GM23338 (cell line): ENCODE measurements at regions not wholly inside any gene's neighbourhood (a gene's known extent, or its start where the extent isn't known, plus 50 kb on each side); places are given as distances from the start of the nearest gene placed in this dataset.

Experiments used
- ATAC-seq: fragments of 200-7000 bp; cut with Tn5 transposase; 3 replicates; pipeline ENCODE4 v1.9.1; 2020
- DNase-seq: peaks from one replicate; pipeline ENCODE4 v3.0.0-alpha.2; 2015; ENCODE audit warnings: low spot score
- H2AFZ ChIP-seq: fragments of 200-600 bp; sonication (generic); 2 replicates; pipeline ENCODE4 v1.8.0; 2016; ENCODE audit warnings: antibody characterized with exemption, mild to moderate bottlenecking, moderate library complexity
- H3F3A ChIP-seq: fragments of 200-600 bp; sonication (generic); replicated peaks from 2 replicates; pipeline ENCODE4 v1.8.0; 2017; ENCODE audit warnings: antibody characterized with exemption, mixed run types, low read depth
- H3K27ac ChIP-seq: fragments of 200-600 bp; sonication (generic); 2 replicates; pipeline ENCODE4 v1.6.1; 2016; ENCODE audit warnings: low read depth
- H3K27me3 ChIP-seq: fragments of 200-600 bp; sonication (generic); 2 replicates; pipeline ENCODE4 v1.8.0; 2016; ENCODE audit warnings: mild to moderate bottlenecking, mixed run types, moderate library complexity; ENCODE audit not compliant: insufficient read depth
- H3K36me3 ChIP-seq: fragments of 200-600 bp; sonication (generic); 2 replicates; pipeline ENCODE4 v1.8.0; 2016; ENCODE audit warnings: mild to moderate bottlenecking; ENCODE audit not compliant: insufficient read depth
- H3K4me1 ChIP-seq: fragments of 200-600 bp; sonication (generic); 2 replicates; pipeline ENCODE4 v1.8.0; 2016; ENCODE audit warnings: mild to moderate bottlenecking, moderate library complexity; ENCODE audit not compliant: insufficient read depth
- H3K4me2 ChIP-seq: fragments of 200-600 bp; sonication (generic); 2 replicates; pipeline ENCODE4 v1.7.1; 2017; ENCODE audit warnings: mixed run types
- H3K4me3 ChIP-seq: fragments of 200-600 bp; sonication (generic); 2 replicates; pipeline ENCODE4 v1.6.1; 2016; ENCODE audit warnings: mixed run types
- H3K79me2 ChIP-seq: fragments of 200-600 bp; sonication (generic); replicated peaks from 2 replicates; pipeline ENCODE4 v1.8.0; 2017; ENCODE audit warnings: mild to moderate bottlenecking; ENCODE audit not compliant: insufficient read depth
- H3K9me2 ChIP-seq: fragments of 200-600 bp; sonication (generic); 2 replicates; pipeline ENCODE4 v1.8.0; 2017; ENCODE audit not compliant: insufficient read depth
- H4K20me1 ChIP-seq: fragments of 200-600 bp; sonication (generic); replicated peaks from 2 replicates; pipeline ENCODE4 v1.8.0; 2017; ENCODE audit warnings: mild to moderate bottlenecking; ENCODE audit not compliant: insufficient read depth
- H3K27ac Mint-ChIP-seq: 2 replicates; pipeline ENCODE4 v1.8.0; 2020; ENCODE audit warnings: inconsistent platforms, mild to moderate bottlenecking, moderate library complexity, mixed read lengths
- H3K27me3 Mint-ChIP-seq: 3 replicates; pipeline ENCODE4 v1.8.0; 2022; ENCODE audit warnings: low read depth, mild to moderate bottlenecking, moderate library complexity, mixed read lengths, inconsistent platforms; ENCODE audit not compliant: insufficient read depth, poor library complexity
- H3K36me3 Mint-ChIP-seq: 3 replicates; pipeline ENCODE4 v1.8.0; 2021; ENCODE audit warnings: low read depth, mild to moderate bottlenecking, inconsistent platforms, moderate library complexity, mixed read lengths
- H3K4me1 Mint-ChIP-seq: 3 replicates; pipeline ENCODE4 v1.8.0; 2020; ENCODE audit warnings: mild to moderate bottlenecking, inconsistent platforms, mixed read lengths
- H3K4me3 Mint-ChIP-seq: 3 replicates; pipeline ENCODE4 v1.8.0; 2021; ENCODE audit warnings: moderate library complexity, mild to moderate bottlenecking, inconsistent platforms, mixed read lengths
- H3K9me3 Mint-ChIP-seq: 3 replicates; pipeline ENCODE4 v1.8.0; 2020; ENCODE audit warnings: moderate library complexity, mild to moderate bottlenecking, inconsistent platforms, mixed read lengths
- CREB1 ChIP-seq: fragments of 250-450 bp; sonication (Bioruptor Pico); IDR thresholded peaks from 2 replicates; pipeline ENCODE4 v1.5.0; 2020; ENCODE audit warnings: low read depth, mild to moderate bottlenecking, moderate library complexity
- CTCF ChIP-seq, 2 experiments: fragments of 200-600 bp in 1 of 2; sonication (generic) in 1 of 2; conservative IDR thresholded peaks; 2 replicates each; pipeline versions ENCODE4 v1.5.1 to v1.6.1; 2016 to 2017; ENCODE audit warnings: antibody characterized with exemption in 2 of 2, low read depth in 2 of 2, mild to moderate bottlenecking in 2 of 2, moderate library complexity in 1 of 2
- ETS1 ChIP-seq: IDR thresholded peaks from 2 replicates; pipeline ENCODE4 v1.6.1; 2016; ENCODE audit warnings: antibody characterized with exemption
- EZH2 ChIP-seq: fragments of 200-600 bp; sonication (generic); IDR thresholded peaks from one replicate; pipeline ENCODE4 v1.8.0; 2017; ENCODE audit warnings: antibody characterized with exemption, mild to moderate bottlenecking, low read depth; ENCODE audit not compliant: unreplicated experiment
- EZH2phosphoT487 ChIP-seq: fragments of 200-600 bp; sonication (generic); IDR thresholded peaks from one replicate; pipeline ENCODE4 v1.8.1; 2018; ENCODE audit warnings: antibody characterized with exemption; ENCODE audit not compliant: unreplicated experiment
- JUNB ChIP-seq: IDR thresholded peaks from one replicate; pipeline ENCODE4 v1.6.1; 2016; ENCODE audit warnings: antibody characterized with exemption; ENCODE audit not compliant: unreplicated experiment
- NANOG ChIP-seq: IDR thresholded peaks from 2 replicates; pipeline ENCODE4 v1.6.1; 2016; ENCODE audit warnings: antibody characterized with exemption, borderline replicate concordance
- POLR2AphosphoS5 ChIP-seq: IDR thresholded peaks from 2 replicates; pipeline ENCODE4 v1.6.1; 2016; ENCODE audit warnings: antibody characterized with exemption, low read depth
- REST ChIP-seq: IDR thresholded peaks from one replicate; pipeline ENCODE4 v1.6.1; 2018; ENCODE audit warnings: antibody characterized with exemption; ENCODE audit not compliant: unreplicated experiment
- STAT1 ChIP-seq: IDR thresholded peaks from one replicate; pipeline ENCODE4 v1.6.1; 2016; ENCODE audit warnings: antibody characterized with exemption; ENCODE audit not compliant: unreplicated experiment
- ZNF114 ChIP-seq: fragments of 250-450 bp; sonication (Bioruptor Pico); IDR thresholded peaks from 2 replicates; pipeline ENCODE4 v1.5.0; 2020; ENCODE audit warnings: mild to moderate bottlenecking, moderate library complexity
- ZNF331 ChIP-seq: fragments of 250-450 bp; sonication (Bioruptor Pico); IDR thresholded peaks from 2 replicates; pipeline ENCODE4 v1.5.0; 2020; ENCODE audit warnings: low read depth, mild to moderate bottlenecking, moderate library complexity
- ZNF462 ChIP-seq: fragments of 250-450 bp; sonication (Bioruptor Pico); IDR thresholded peaks from 2 replicates; pipeline ENCODE4 v1.5.0; 2020; ENCODE audit warnings: mild to moderate bottlenecking, moderate library complexity

- H3K4me1 ChIP-seq: no peaks in the 10 kb centered on the region
- no peaks in the 10 kb centered on the region for H3K36me3 ChIP-seq
- Mint-ChIP-seq H3K9me3 (peaks cover 15% of the 10 kb centered on the region), H3K27me3 (peaks cover 2% of the 10 kb centered on the region), H3K4me1 (no peaks in the 10 kb centered on the region), H3K27ac (no peak overlapping the region), H3K36me3 (peaks cover 13% of the 10 kb centered on the region; the same call in 2 of the 3 replicates), H3K4me3 (no peak overlapping the region)
- H3K4me3 ChIP-seq: no peak overlapping the region
- no peaks in the 10 kb centered on the region for H3K9me2 ChIP-seq
- TF ChIP-seq ZNF114: no peak
- TF ChIP-seq CTCF (conservative IDR thresholded peaks at IDR 0.05; ENCODE audit: low read depth in 2 of 2): no peak
- no peak for TF ChIP-seq POLR2AphosphoS5
- TF ChIP-seq STAT1: no peak
- TF ChIP-seq NANOG: no peak
- TF ChIP-seq ZNF331 (CRISPR knock-in tag): no peak
- TF ChIP-seq REST: no peak
- no peak for TF ChIP-seq EZH2
- no peak for TF ChIP-seq ETS1
- TF ChIP-seq CREB1 (CRISPR knock-in tag): no peak
- TF ChIP-seq ZNF462: no peak
- TF ChIP-seq EZH2phosphoT487: no peak
- no peak for TF ChIP-seq JUNB
- no peaks in the 10 kb centered on the region for H3K27me3 ChIP-seq
- DNase-seq (no peak), ATAC-seq (no peak)
- H3F3A ChIP-seq: no peaks in the 10 kb centered on the region
- H2AFZ ChIP-seq: no peak overlapping the region
- H3K79me2 ChIP-seq: no peaks in the 10 kb centered on the region
- H4K20me1 ChIP-seq: no peaks in the 10 kb centered on the region
- no peak overlapping the region for H3K27ac ChIP-seq
- no peak overlapping the region for H3K4me2 ChIP-seq
Measured at GRCh38 chr6:130755368-130756034, 71.7 kb upstream of the SMLR1 start.
